OCI-LY3 (cell line): ENCODE measurements at regions not wholly inside any gene's neighbourhood (a gene's known extent, or its start where the extent isn't known, plus 50 kb on each side); places are given as distances from the start of the nearest gene placed in this dataset.

Experiments
- H2AFZ ChIP-seq: fragments of 200-600, 300-600 bp; shearing (Covaris generic); 2 replicates; pipeline ENCODE4 v1.6.0; 2014; ENCODE audit warnings: antibody characterized with exemption, low read depth, low read length
- H3K27ac ChIP-seq: fragments of 200-600, 300-600 bp; sonication (generic); 2 replicates; pipeline ENCODE4 v1.5.1; 2014; ENCODE audit warnings: mild to moderate bottlenecking, low read length, moderate library complexity, mixed read lengths
- H3K27me3 ChIP-seq: fragments of 200-600, 300-600 bp; sonication (generic); 2 replicates; pipeline ENCODE4 v1.6.1; 2014; ENCODE audit warnings: low read depth, low read length, mixed read lengths
- H3K36me3 ChIP-seq: fragments of 200-600, 300-600 bp; sonication (generic); replicated peaks from 2 replicates; pipeline ENCODE3; 2014; ENCODE audit warnings: low read depth, low read length, mixed read lengths
- H3K4me1 ChIP-seq: fragments of 300-600, 200-600 bp; sonication (generic); 2 replicates; pipeline ENCODE4 v1.6.1; 2014; ENCODE audit warnings: low read length, mixed read lengths
- H3K4me2 ChIP-seq: fragments of 200-600, 300-600 bp; sonication (generic); 2 replicates; pipeline ENCODE4 v1.6.1; 2014; ENCODE audit warnings: low read length, mixed read lengths
- H3K4me3 ChIP-seq: fragments of 300-600, 200-600 bp; sonication (generic); 2 replicates; pipeline ENCODE4 v1.5.1; 2014; ENCODE audit warnings: antibody characterized with exemption, mild to moderate bottlenecking, low read length, moderate library complexity
- H3K79me2 ChIP-seq: fragments of 300-600, 200-600 bp; shearing (Covaris generic); 2 replicates; pipeline ENCODE4 v1.6.1; 2014; ENCODE audit warnings: mild to moderate bottlenecking, low read length, mixed read lengths
- H3K9ac ChIP-seq: fragments of 300-600, 200-600 bp; shearing (Covaris generic); 2 replicates; pipeline ENCODE4 v1.6.0; 2014; ENCODE audit warnings: mild to moderate bottlenecking, low read length, moderate library complexity
- H3K9me3 ChIP-seq: fragments of 200-600, 300-600 bp; shearing (Covaris generic); 2 replicates; pipeline ENCODE4 v1.6.1; 2014; ENCODE audit warnings: low read length, mixed read lengths; ENCODE audit not compliant: insufficient read depth
- H4K20me1 ChIP-seq: fragments of 200-600, 300-600 bp; sonication (generic); 2 replicates; pipeline ENCODE4 v1.6.1; 2016; ENCODE audit warnings: low read length, mixed read lengths; ENCODE audit not compliant: insufficient read depth
- CTCF ChIP-seq: fragments of 200-600, 300-600 bp; sonication (generic); IDR thresholded peaks from 2 replicates; pipeline ENCODE4 v1.5.1; 2014; ENCODE audit warnings: antibody characterized with exemption, low read length, low read depth
- EZH2phosphoT487 ChIP-seq: fragments of 200-600 bp; shearing (Covaris generic); IDR thresholded peaks from 2 replicates; pipeline ENCODE4 v1.6.1; 2018; ENCODE audit warnings: antibody characterized with exemption, mixed run types, low read depth

- Histone ChIP-seq H3K27ac (peak overlapping the region; percentile 45; the same call in 1 of the 2 replicates), H3K4me1 (peaks cover 54% of the 10 kb centered on the region), H3K9ac (peak overlapping the region; percentile 25; the same call in 1 of the 2 replicates), H3K79me2 (no peaks in the 10 kb centered on the region), H3K9me3 (no peaks in the 10 kb centered on the region), H3K4me2 (peak overlapping the region; percentile 71), H3K27me3 (no peaks in the 10 kb centered on the region), H2AFZ (no peak overlapping the region), H3K4me3 (peak overlapping the region; percentile 46), H3K36me3 (no peaks in the 10 kb centered on the region), H4K20me1 (no peaks in the 10 kb centered on the region)
- TF ChIP-seq CTCF (no peak), EZH2phosphoT487 (no peak)
Observed at GRCh38 chr2:145592361-145592760, 1072.4 kb upstream of the ZEB2 start.

DNA sequence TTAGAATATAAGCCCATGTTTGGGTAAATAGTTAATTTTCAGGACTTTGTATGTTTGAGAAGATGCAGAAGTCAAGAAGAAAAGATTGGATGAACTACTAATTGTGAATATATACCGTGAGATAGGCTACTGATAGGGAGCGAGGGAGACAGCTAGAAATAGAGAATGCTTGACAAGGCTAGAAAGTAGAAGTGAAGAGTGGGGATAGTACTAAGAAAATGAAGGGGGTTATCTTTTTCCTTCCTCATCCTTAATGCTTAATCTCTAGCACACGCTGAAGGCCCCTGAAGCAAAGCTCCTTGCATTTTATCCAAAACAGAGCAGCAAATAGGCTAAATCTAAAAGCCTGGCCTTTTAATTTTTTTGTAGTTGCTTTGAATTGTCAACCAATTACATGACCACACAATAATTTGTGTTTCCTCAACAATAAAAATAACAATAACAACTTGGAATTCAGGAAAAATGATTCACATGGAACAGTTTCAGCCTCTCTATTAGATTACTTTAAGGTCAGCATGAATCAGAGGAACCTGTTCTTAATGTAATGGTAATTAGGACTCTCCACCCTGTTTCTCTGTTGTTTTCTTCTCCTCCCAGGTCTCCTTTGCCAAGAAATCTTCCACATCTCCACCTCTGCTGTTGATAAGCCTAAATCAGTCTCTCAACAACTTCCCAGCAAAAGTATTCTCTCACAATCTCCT, 1071.3 kb upstream of the ZEB2 start:
- no peaks in the 10 kb centered on the region for H3K79me2 ChIP-seq
- no peak overlapping the region for H3K9ac ChIP-seq
- H3K4me3 ChIP-seq, result no peak overlapping the region
- H4K20me1 ChIP-seq, result no peaks in the 10 kb centered on the region
- no peak overlapping the region for H3K27ac ChIP-seq
- TF ChIP-seq CTCF (no peak), EZH2phosphoT487 (no peak)
- H3K27me3 ChIP-seq, result no peaks in the 10 kb centered on the region
- peaks cover 45% of the 10 kb centered on the region for H3K4me1 ChIP-seq
- no peaks in the 10 kb centered on the region for H3K36me3 ChIP-seq
- no peak overlapping the region for H2AFZ ChIP-seq
- no peaks in the 10 kb centered on the region for H3K9me3 ChIP-seq
- no peak overlapping the region for H3K4me2 ChIP-seq

DNA sequence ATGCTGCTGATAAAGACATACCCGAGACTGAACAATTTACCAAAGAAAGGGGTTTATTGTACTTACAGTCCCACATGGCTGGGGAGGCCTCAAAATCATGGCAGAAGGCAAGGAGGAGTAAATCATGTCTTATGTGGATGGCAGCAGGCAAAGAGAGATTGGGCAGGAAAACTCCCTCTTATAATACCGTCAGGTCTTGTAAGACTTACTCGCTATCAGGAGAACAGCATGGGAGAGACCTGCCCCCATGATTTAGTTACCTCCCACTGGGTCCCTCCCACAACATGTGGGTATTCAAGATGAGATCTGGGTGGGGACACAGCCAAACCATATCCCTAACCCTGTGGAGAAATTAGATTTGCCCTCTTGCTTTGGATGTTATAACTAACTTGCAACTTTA, 1068.0 kb upstream of the ZEB2 start:
- Histone ChIP-seq H3K9me3 (no peaks in the 10 kb centered on the region), H3K4me3 (no peak overlapping the region), H3K4me1 (peaks cover 22% of the 10 kb centered on the region), H3K4me2 (no peak overlapping the region), H4K20me1 (no peaks in the 10 kb centered on the region), H3K27me3 (no peaks in the 10 kb centered on the region), H3K9ac (no peak overlapping the region), H3K79me2 (no peaks in the 10 kb centered on the region), H2AFZ (no peak overlapping the region), H3K27ac (no peak overlapping the region), H3K36me3 (no peaks in the 10 kb centered on the region)
- TF ChIP-seq CTCF (no peak), EZH2phosphoT487 (no peak)

- no peaks in the 10 kb centered on the region for H4K20me1 ChIP-seq
- no peaks in the 10 kb centered on the region for H3K79me2 ChIP-seq
- TF ChIP-seq CTCF, result no peak
- no peak for TF ChIP-seq EZH2phosphoT487
- H3K4me2 ChIP-seq, result no peak overlapping the region
- no peak overlapping the region for H2AFZ ChIP-seq
- H3K27ac ChIP-seq, result no peak overlapping the region
- no peak overlapping the region for H3K9ac ChIP-seq
- no peaks in the 10 kb centered on the region for H3K4me1 ChIP-seq
- no peak overlapping the region for H3K4me3 ChIP-seq
- H3K27me3 ChIP-seq, result no peaks in the 10 kb centered on the region
- H3K36me3 ChIP-seq, result no peaks in the 10 kb centered on the region
- no peaks in the 10 kb centered on the region for H3K9me3 ChIP-seq
Observed at GRCh38 chr2:145584353-145584752, 1064.4 kb upstream of the ZEB2 start.
